ENCODE measurements at regions not wholly inside any gene's neighbourhood (a gene's known extent, or its start where the extent isn't known, plus 50 kb on each side); places are given as distances from the start of the nearest gene placed in this dataset.

DNA sequence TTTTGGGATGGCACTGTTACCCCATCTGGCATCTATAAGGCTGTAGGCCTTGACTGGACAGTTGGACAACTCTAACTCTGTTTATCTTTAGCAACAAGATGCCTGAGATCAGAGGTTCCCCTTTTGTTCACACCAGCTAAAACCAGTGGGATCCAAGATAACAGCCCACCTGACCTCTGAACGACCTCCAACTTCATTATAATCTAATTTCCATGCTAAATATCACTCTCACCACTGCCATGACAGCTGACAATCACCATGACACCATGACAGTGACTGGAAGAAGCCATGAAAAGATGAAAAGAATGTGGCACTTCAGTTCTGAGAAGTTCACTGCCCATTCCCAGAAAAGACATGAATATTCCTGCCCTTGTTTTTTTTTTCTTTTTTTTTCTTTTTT is 281.4 kb upstream of the TAC1 start:
- Histone ChIP-seq H3F3A (ENCODE audit: insufficient read depth, low read depth) (no peaks in the 10 kb centered on the region), H3K9me2 (ENCODE audit: insufficient read depth) (no peaks in the 10 kb centered on the region), H3K4me3 (no peak overlapping the region), H2AFZ (no peak overlapping the region), H3K27ac (no peak overlapping the region), H3K36me3 (ENCODE audit: low read depth) (no peaks in the 10 kb centered on the region), H3K4me2 (no peak overlapping the region), H4K20me1 (ENCODE audit: insufficient read depth) (no peaks in the 10 kb centered on the region), H3K27me3 (ENCODE audit: insufficient read depth, low read depth) (peaks cover 9% of the 10 kb centered on the region), H3K4me1 (replicated peaks; ENCODE audit: insufficient read depth) (no peaks in the 10 kb centered on the region), H3K79me2 (ENCODE audit: low read depth) (no peaks in the 10 kb centered on the region), H3K9me3 (ENCODE audit: insufficient read depth, low read depth) (no peaks in the 10 kb centered on the region)
- POLR2A ChIA-PET (ENCODE audit: unreplicated experiment) = no interaction called here
- intact Hi-C loops (cut with micrococcal nuclease; ENCODE audit: unreplicated experiment) = no loop called here
- CTCF ChIA-PET = no interaction called here
- no peak for DNase-seq
- TF ChIP-seq EZH2 (IDR thresholded peaks at IDR 0.05; ENCODE audit: low read depth) = no peak
- TF ChIP-seq, protein P1, sequence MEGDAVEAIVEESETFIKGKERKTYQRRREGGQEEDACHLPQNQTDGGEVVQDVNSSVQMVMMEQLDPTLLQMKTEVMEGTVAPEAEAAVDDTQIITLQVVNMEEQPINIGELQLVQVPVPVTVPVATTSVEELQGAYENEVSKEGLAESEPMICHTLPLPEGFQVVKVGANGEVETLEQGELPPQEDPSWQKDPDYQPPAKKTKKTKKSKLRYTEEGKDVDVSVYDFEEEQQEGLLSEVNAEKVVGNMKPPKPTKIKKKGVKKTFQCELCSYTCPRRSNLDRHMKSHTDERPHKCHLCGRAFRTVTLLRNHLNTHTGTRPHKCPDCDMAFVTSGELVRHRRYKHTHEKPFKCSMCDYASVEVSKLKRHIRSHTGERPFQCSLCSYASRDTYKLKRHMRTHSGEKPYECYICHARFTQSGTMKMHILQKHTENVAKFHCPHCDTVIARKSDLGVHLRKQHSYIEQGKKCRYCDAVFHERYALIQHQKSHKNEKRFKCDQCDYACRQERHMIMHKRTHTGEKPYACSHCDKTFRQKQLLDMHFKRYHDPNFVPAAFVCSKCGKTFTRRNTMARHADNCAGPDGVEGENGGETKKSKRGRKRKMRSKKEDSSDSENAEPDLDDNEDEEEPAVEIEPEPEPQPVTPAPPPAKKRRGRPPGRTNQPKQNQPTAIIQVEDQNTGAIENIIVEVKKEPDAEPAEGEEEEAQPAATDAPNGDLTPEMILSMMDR (conservative IDR thresholded peaks at IDR 0.05) = no peak
- BruUV-seq (replicated peaks) = no TSS peak

DNA sequence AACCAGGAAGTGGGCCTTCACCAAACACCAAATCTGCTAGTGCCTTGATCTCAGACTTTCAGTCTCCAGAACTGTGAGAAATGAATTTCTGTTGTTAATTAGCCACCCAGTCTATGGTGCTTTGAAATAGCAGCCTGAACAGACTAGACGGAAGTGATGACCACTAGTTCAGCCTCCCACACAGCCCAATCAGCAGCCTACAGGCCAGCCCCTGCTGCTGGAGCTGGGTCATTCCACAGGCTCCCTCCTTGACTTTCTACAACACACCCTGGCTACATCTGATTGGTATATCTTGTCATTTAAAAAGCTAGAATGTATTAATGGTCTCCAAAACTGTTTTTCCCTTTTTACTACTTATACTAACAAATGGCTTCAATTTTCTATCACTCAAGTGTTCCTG is 277.2 kb upstream of the TAC1 start:
- Histone ChIP-seq H3K27ac (no peak overlapping the region), H3K4me1 (replicated peaks; ENCODE audit: insufficient read depth) (no peaks in the 10 kb centered on the region), H3K36me3 (ENCODE audit: low read depth) (no peaks in the 10 kb centered on the region), H3K4me3 (no peak overlapping the region), H3K9me3 (ENCODE audit: insufficient read depth, low read depth) (no peaks in the 10 kb centered on the region), H3K4me2 (no peak overlapping the region), H3K79me2 (ENCODE audit: low read depth) (no peaks in the 10 kb centered on the region), H4K20me1 (ENCODE audit: insufficient read depth) (no peaks in the 10 kb centered on the region), H3F3A (ENCODE audit: insufficient read depth, low read depth) (no peaks in the 10 kb centered on the region), H2AFZ (no peak overlapping the region), H3K27me3 (ENCODE audit: insufficient read depth, low read depth) (peaks cover 16% of the 10 kb centered on the region), H3K9me2 (ENCODE audit: insufficient read depth) (no peaks in the 10 kb centered on the region)
- DNase-seq = no peak
- ChIA-PET POLR2A (ENCODE audit: unreplicated experiment) (no interaction called here), CTCF (no interaction called here)
- TF ChIP-seq EZH2 (IDR thresholded peaks at IDR 0.05; ENCODE audit: low read depth) = no peak
- TF ChIP-seq, protein P1 (conservative IDR thresholded peaks at IDR 0.05) = no peak
- intact Hi-C loops (cut with micrococcal nuclease; ENCODE audit: unreplicated experiment) = no loop called here
- no TSS peak for BruUV-seq (replicated peaks)

DNA sequence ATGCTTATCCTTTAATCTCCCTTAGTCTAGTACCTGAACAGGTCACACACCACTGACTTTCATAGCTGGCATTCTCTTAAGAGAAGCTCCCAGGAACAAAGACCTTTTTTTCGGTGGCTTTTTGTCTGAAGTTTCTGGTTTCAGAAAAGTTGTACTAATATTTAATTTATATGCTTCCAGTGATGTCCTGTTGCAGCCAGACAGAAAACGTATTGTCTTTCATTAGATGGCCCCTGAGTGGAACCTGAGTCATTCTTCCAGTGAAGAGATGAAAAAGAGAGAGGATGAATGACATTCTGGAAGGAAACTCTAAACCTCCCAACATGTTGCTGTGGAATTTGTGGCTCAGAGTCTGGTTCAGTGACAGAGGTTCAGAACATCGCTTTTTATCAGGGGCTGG is 274.8 kb upstream of the TAC1 start:
- POLR2A ChIA-PET (ENCODE audit: unreplicated experiment) = no interaction called here

More for the DNA sequence above, 274.8 kb upstream of the TAC1 start:
- Histone ChIP-seq H3K4me2 (no peak overlapping the region), H3F3A (ENCODE audit: insufficient read depth, low read depth) (no peaks in the 10 kb centered on the region), H3K4me3 (no peak overlapping the region), H3K9me2 (ENCODE audit: insufficient read depth) (no peaks in the 10 kb centered on the region), H3K79me2 (ENCODE audit: low read depth) (no peaks in the 10 kb centered on the region), H4K20me1 (ENCODE audit: insufficient read depth) (no peaks in the 10 kb centered on the region), H3K27ac (no peak overlapping the region), H3K27me3 (ENCODE audit: insufficient read depth, low read depth) (peaks cover 20% of the 10 kb centered on the region; the same call in 1 of the 2 replicates), H3K9me3 (ENCODE audit: insufficient read depth, low read depth) (no peaks in the 10 kb centered on the region), H3K36me3 (ENCODE audit: low read depth) (no peaks in the 10 kb centered on the region), H3K4me1 (replicated peaks; ENCODE audit: insufficient read depth) (no peaks in the 10 kb centered on the region), H2AFZ (no peak overlapping the region)
- no TSS peak for BruUV-seq (replicated peaks)
- intact Hi-C loops (cut with micrococcal nuclease; ENCODE audit: unreplicated experiment) = no loop called here
- CTCF ChIA-PET = no interaction called here
- TF ChIP-seq EZH2 (IDR thresholded peaks at IDR 0.05; ENCODE audit: low read depth) = no peak
- TF ChIP-seq, protein P1 (conservative IDR thresholded peaks at IDR 0.05) = no peak
- DNase-seq = no peak
